DMS79 (cell line): ENCODE measurements at regions not wholly inside any gene's neighbourhood (a gene's known extent, or its start where the extent isn't known, plus 50 kb on each side); places are given as distances from the start of the nearest gene placed in this dataset.
"Not testable (repeated sequence)": the region's sequence is repeated elsewhere in the genome, so short reads cannot be mapped to it uniquely, and the experiment has no call there.

Experiments used
- DNase-seq: peaks from one replicate; lab custom pipeline; 2025; lab: John Stamatoyannopoulos, UW

GRCh38 chr14:34300330-34300729 lies 161.7 kb downstream of the SPTSSA start:
- no peak for DNase-seq

GRCh38 chr14:34299360-34299759 lies 162.7 kb downstream of the SPTSSA start:
- no peak for DNase-seq

GRCh38 chr14:34297786-34298520 lies 164.1 kb downstream of the SPTSSA start:
- no peak for DNase-seq

- DNase-seq: no peak
Measured at GRCh38 chr14:34283590-34283989, 178.4 kb downstream of the SPTSSA start.

GRCh38 chr14:34277191-34277590 lies 184.8 kb downstream of the SPTSSA start:
- DNase-seq: no peak

- DNase-seq: no peak
Measured at GRCh38 chr14:34275530-34275929, 186.5 kb downstream of the SPTSSA start.

- no peak for DNase-seq
Measured at GRCh38 chr14:34275078-34275477, 187.0 kb downstream of the SPTSSA start.

GRCh38 chr14:34273716-34274115 lies 188.3 kb downstream of the SPTSSA start:
- not testable (repeated sequence) for DNase-seq

GRCh38 chr14:34270361-34270760 lies 191.7 kb downstream of the SPTSSA start:
- DNase-seq: no peak

GRCh38 chr14:34266344-34266743 lies 195.7 kb downstream of the SPTSSA start:
- DNase-seq: no peak

- no peak for DNase-seq
Measured at GRCh38 chr14:34262127-34262910, 199.7 kb downstream of the SPTSSA start.

GRCh38 chr14:34259996-34260395 lies 202.0 kb downstream of the SPTSSA start:
- DNase-seq: no peak

GRCh38 chr14:34258318-34258717 lies 203.7 kb downstream of the SPTSSA start:
- DNase-seq: no peak

GRCh38 chr14:34257505-34257904 lies 204.5 kb downstream of the SPTSSA start:
- no peak for DNase-seq

GRCh38 chr14:34256223-34256622 lies 205.8 kb downstream of the SPTSSA start:
- DNase-seq: no peak

GRCh38 chr14:34254571-34254970 lies 207.5 kb downstream of the SPTSSA start:
- no peak for DNase-seq

GRCh38 chr14:34254031-34254430 lies 208.0 kb downstream of the SPTSSA start:
- DNase-seq: no peak

GRCh38 chr14:34252227-34252626 lies 209.8 kb downstream of the SPTSSA start:
- DNase-seq: no peak

GRCh38 chr14:34251662-34252061 lies 210.4 kb downstream of the SPTSSA start:
- DNase-seq: no peak

GRCh38 chr14:34250959-34251358 lies 211.1 kb downstream of the SPTSSA start:
- no peak for DNase-seq

GRCh38 chr14:34247605-34248004 lies 214.4 kb downstream of the SPTSSA start:
- no peak for DNase-seq

GRCh38 chr14:34246206-34246605 lies 215.8 kb downstream of the SPTSSA start:
- DNase-seq: no peak

- no peak for DNase-seq
Measured at GRCh38 chr14:34243401-34243800, 218.6 kb downstream of the SPTSSA start.
